ENCODE measurements at regions not wholly inside any gene's neighbourhood (a gene's known extent, or its start where the extent isn't known, plus 50 kb on each side); places are given as distances from the start of the nearest gene placed in this dataset.

DNA sequence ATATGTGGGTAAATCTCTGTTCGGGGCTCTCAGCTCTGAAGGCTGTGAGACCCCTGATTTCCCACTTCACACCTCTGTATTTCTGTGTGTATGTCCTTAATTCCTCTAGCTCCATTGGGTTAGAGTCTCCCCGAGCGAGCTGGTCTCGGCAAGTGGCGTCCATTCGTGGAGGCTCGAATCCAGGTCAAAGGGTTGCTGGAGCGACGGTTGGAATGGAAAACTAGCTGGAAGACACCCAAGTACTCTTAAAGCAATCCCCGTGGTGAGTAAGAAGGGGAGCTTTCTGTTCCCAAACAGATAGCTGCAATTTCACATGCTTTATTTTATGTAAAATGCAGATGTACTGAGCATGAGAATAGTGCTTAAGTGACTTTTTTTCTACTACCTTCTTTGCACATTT, 277.5 kb upstream of the SGCG start:
- peaks cover 0 to 6% (median 0%) of the 10 kb centered on the region in 4 experiments; a peak in 2 of 8 replicates for H3K36me3 ChIP-seq (ENCODE audit: control insufficient read depth in 2 of 4, insufficient read depth in 4 of 4, low read length in 3 of 4)
- no peak overlapping the region for H4K5ac ChIP-seq (ENCODE audit: insufficient read length, low read depth, low read length)
- H3K27me3 ChIP-seq (replicated peaks in 1 of 4; ENCODE audit: control insufficient read depth in 3 of 4, extremely low read depth in 1 of 4, insufficient read depth in 3 of 4, low read length in 3 of 4), result no peaks in the 10 kb centered on the region
- H2BK12ac ChIP-seq (ENCODE audit: low read depth, low read length), result no peak overlapping the region
- no peak overlapping the region for H3K23ac ChIP-seq (ENCODE audit: insufficient read length)
- no peaks in the 10 kb centered on the region for H3K23me2 ChIP-seq (ENCODE audit: low read depth, low read length)
- no peak overlapping the region for H3K18ac ChIP-seq (ENCODE audit: extremely low read depth, low read length)
- H2BK20ac ChIP-seq (ENCODE audit: low read length), result no peak overlapping the region
- no peaks in the 10 kb centered on the region for H3K4me1 ChIP-seq (replicated peaks in 1 of 4; ENCODE audit: control insufficient read depth in 3 of 4, insufficient read depth in 4 of 4, low read length in 3 of 4)
- no peak overlapping the region for H2BK120ac ChIP-seq (replicated peaks; ENCODE audit: low read depth, low read length)
- no peak overlapping the region for H2AK5ac ChIP-seq (ENCODE audit: low read depth, low read length)
- H3K27ac ChIP-seq (ENCODE audit: low read depth, low read length), result no peak overlapping the region
- H3K4me3 ChIP-seq (ENCODE audit: extremely low read depth in 1 of 4, insufficient read depth in 2 of 4, low read depth in 3 of 4, low read length in 4 of 4), result no peak overlapping the region
- H4K8ac ChIP-seq (ENCODE audit: extremely low read depth, insufficient read depth, low read length), result no peak overlapping the region
- no peak overlapping the region for H4K91ac ChIP-seq (replicated peaks; ENCODE audit: insufficient read length, low read length)
- H3K79me1 ChIP-seq (ENCODE audit: low read depth, low read length), result no peaks in the 10 kb centered on the region
- H2BK5ac ChIP-seq (ENCODE audit: low read depth, low read length), result no peak overlapping the region
- FAIRE-seq (no peak), DNase-seq (ENCODE audit: low read depth in 1 of 2, low spot score in 2 of 2) (no peak)
- H3K56ac ChIP-seq (replicated peaks; ENCODE audit: insufficient read length, low read depth, low read length), result no peak overlapping the region
- H4K20me1 ChIP-seq (replicated peaks in 1 of 2; ENCODE audit: control insufficient read depth in 1 of 2, insufficient read depth in 2 of 2, low read length in 2 of 2), result no peaks in the 10 kb centered on the region
- H2BK15ac ChIP-seq (ENCODE audit: low read length), result no peak overlapping the region
- no peak overlapping the region for H3K14ac ChIP-seq (ENCODE audit: insufficient read length)
- H3K4me2 ChIP-seq (ENCODE audit: insufficient read depth in 1 of 2, low read depth in 2 of 2, low read length in 2 of 2), result no peak overlapping the region
- H3K4ac ChIP-seq (replicated peaks; ENCODE audit: insufficient read length, low read depth, low read length), result no peak overlapping the region
- H3K79me2 ChIP-seq (ENCODE audit: control insufficient read depth in 1 of 2, insufficient read depth in 2 of 2, low read length in 2 of 2), result no peaks in the 10 kb centered on the region
- WGBS, 2 experiments (ENCODE audit: extremely low coverage in 1 of 2, insufficient coverage in 1 of 2, insufficient read length in 1 of 2, insufficient replicate concordance in 2 of 2, low coverage in 1 of 2, low lambda C conversion rate in 2 of 2, missing lambda C conversion rate in 1 of 2), result 93% methylated on average over 10 of the region's 10 CpGs; no CpG with 5 or more reads in 1 of the 2 experiments
- no peak overlapping the region for H3K9ac ChIP-seq (replicated peaks in 1 of 4; ENCODE audit: extremely low read depth in 1 of 4, low read depth in 3 of 4, low read length in 3 of 4)
- ChIA-PET CTCF (ENCODE audit: partially characterized antibody) (no interaction called here), POLR2A (ENCODE audit: partially characterized antibody) (interaction anchor here (1.2 kb wide), 1 partner anchor 43 kb away, joined by 3 read pairs; no protein-coding TSS in a partner anchor)
- no peak overlapping the region for H2AFZ ChIP-seq (ENCODE audit: low read length)
- H3K9me3 ChIP-seq (ENCODE audit: insufficient read depth in 2 of 2, low read depth in 1 of 2, low read length in 1 of 2), result peaks cover 14 to 17% of the 10 kb centered on the region in 2 experiments
- no peak for TF ChIP-seq EZH2 (IDR thresholded peaks at IDR 0.05; ENCODE audit: low read depth, low read length, severe bottlenecking)
- TF ChIP-seq JUN (IDR thresholded peaks at IDR 0.05; ENCODE audit: low read depth, low read length), result no peak
- TF ChIP-seq RNF2 (IDR thresholded peaks at IDR 0.05; ENCODE audit: borderline replicate concordance, low read depth, low read length, missing control alignments, poor library complexity, severe bottlenecking), result no peak
- TF ChIP-seq RXRA (IDR thresholded peaks at IDR 0.05; ENCODE audit: insufficient read depth, low read depth, low read length), result no peak
- no peak for TF ChIP-seq RAD21 (IDR thresholded peaks at IDR 0.05 in 1 of 2, conservative IDR thresholded peaks at IDR 0.05 in 1 of 2; ENCODE audit: low read depth in 2 of 2, low read length in 2 of 2)
- TF ChIP-seq MAFK (IDR thresholded peaks at IDR 0.05; ENCODE audit: low read depth, low read length), result no peak
- TF ChIP-seq SRF (IDR thresholded peaks at IDR 0.05; ENCODE audit: low read depth, low read length), result no peak
- no peak for TF ChIP-seq NRF1 (IDR thresholded peaks at IDR 0.05; ENCODE audit: low read depth, low read length)
- no peak for TF ChIP-seq POU5F1 (IDR thresholded peaks at IDR 0.05; ENCODE audit: low read depth, low read length)
- no peak for TF ChIP-seq TBP (IDR thresholded peaks at IDR 0.05; ENCODE audit: low read depth, low read length)
- TF ChIP-seq SIX5 (IDR thresholded peaks at IDR 0.05; ENCODE audit: low read depth, low read length), result no peak
- TF ChIP-seq, protein P1, sequence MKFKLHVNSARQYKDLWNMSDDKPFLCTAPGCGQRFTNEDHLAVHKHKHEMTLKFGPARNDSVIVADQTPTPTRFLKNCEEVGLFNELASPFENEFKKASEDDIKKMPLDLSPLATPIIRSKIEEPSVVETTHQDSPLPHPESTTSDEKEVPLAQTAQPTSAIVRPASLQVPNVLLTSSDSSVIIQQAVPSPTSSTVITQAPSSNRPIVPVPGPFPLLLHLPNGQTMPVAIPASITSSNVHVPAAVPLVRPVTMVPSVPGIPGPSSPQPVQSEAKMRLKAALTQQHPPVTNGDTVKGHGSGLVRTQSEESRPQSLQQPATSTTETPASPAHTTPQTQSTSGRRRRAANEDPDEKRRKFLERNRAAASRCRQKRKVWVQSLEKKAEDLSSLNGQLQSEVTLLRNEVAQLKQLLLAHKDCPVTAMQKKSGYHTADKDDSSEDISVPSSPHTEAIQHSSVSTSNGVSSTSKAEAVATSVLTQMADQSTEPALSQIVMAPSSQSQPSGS (IDR thresholded peaks at IDR 0.05; ENCODE audit: low read length), result no peak
- no peak for TF ChIP-seq EGR1 (IDR thresholded peaks at IDR 0.05; ENCODE audit: borderline replicate concordance, low read depth, low read length)
